Astrocyte (in vitro differentiated cells and primary cell): ENCODE measurements at regions not wholly inside any gene's neighbourhood (a gene's known extent, or its start where the extent isn't known, plus 50 kb on each side); places are given as distances from the start of the nearest gene placed in this dataset.

Source experiments
- EZH2 ChIP-seq: IDR thresholded peaks from 2 replicates; pipeline ENCODE4 v1.6.1; 2012; ENCODE audit warnings: mild to moderate bottlenecking, low read length, inconsistent platforms; ENCODE audit not compliant: insufficient read depth
- TF ChIP-seq, protein P1 (sequence below): IDR thresholded peaks from 2 replicates; pipeline ENCODE4 v1.5.1; 2011; ENCODE audit warnings: low read depth, mild to moderate bottlenecking, inconsistent platforms, low read length, moderate library complexity; ENCODE audit not compliant: insufficient read depth

DNA sequence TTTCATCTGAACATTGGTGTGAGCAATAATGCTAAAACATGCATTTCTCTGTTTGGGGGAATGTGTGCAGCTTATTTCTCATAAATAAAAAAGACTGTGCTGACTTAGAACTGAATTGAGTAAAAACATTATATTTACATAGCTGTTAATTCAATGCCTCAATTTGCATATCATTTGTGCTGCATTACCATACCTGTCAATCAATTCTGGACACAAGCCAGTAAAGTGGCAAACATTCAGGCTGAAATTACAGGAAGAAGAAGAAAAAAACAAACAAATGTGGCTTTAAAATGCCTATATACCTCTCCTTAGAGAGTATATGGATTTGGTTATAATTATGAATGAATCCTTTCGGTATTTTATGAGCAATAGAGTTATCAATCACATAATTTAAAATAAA, 380.1 kb upstream of the GBE1 start:
- no peak for TF ChIP-seq EZH2
- TF ChIP-seq, protein P1, sequence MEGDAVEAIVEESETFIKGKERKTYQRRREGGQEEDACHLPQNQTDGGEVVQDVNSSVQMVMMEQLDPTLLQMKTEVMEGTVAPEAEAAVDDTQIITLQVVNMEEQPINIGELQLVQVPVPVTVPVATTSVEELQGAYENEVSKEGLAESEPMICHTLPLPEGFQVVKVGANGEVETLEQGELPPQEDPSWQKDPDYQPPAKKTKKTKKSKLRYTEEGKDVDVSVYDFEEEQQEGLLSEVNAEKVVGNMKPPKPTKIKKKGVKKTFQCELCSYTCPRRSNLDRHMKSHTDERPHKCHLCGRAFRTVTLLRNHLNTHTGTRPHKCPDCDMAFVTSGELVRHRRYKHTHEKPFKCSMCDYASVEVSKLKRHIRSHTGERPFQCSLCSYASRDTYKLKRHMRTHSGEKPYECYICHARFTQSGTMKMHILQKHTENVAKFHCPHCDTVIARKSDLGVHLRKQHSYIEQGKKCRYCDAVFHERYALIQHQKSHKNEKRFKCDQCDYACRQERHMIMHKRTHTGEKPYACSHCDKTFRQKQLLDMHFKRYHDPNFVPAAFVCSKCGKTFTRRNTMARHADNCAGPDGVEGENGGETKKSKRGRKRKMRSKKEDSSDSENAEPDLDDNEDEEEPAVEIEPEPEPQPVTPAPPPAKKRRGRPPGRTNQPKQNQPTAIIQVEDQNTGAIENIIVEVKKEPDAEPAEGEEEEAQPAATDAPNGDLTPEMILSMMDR: no peak
